ENCODE measurements at regions not wholly inside any gene's neighbourhood (a gene's known extent, or its start where the extent isn't known, plus 50 kb on each side); places are given as distances from the start of the nearest gene placed in this dataset.

GRCh38 chr11:82356316-82356715 is 377.3 kb downstream of the FAM181B start:
- DNase-seq, result no peak
- H3K9me3 Mint-ChIP-seq, result peaks cover 11% of the 10 kb centered on the region
- TF ChIP-seq CTCF (IDR thresholded peaks at IDR 0.05), result no peak
- no peaks in the 10 kb centered on the region for H3K27me3 Mint-ChIP-seq (ENCODE audit: low read depth, poor library complexity)
- H3K4me3 Mint-ChIP-seq, result no peak overlapping the region
- H3K4me1 Mint-ChIP-seq, result peaks cover 6% of the 10 kb centered on the region
- H3K36me3 Mint-ChIP-seq (ENCODE audit: low read depth), result no peaks in the 10 kb centered on the region
- no peak overlapping the region for H3K27ac Mint-ChIP-seq

- Mint-ChIP-seq H3K27ac (no peak overlapping the region), H3K9me3 (peaks cover 11% of the 10 kb centered on the region), H3K36me3 (ENCODE audit: low read depth) (no peaks in the 10 kb centered on the region), H3K4me3 (no peak overlapping the region), H3K27me3 (ENCODE audit: low read depth, poor library complexity) (no peaks in the 10 kb centered on the region), H3K4me1 (peaks cover 11% of the 10 kb centered on the region)
- DNase-seq, result no peak
- TF ChIP-seq CTCF (IDR thresholded peaks at IDR 0.05), result no peak
Observed at GRCh38 chr11:82355313-82355823, 378.3 kb downstream of the FAM181B start.

- peaks cover 4% of the 10 kb centered on the region for H3K9me3 Mint-ChIP-seq
- H3K27me3 Mint-ChIP-seq (ENCODE audit: low read depth, poor library complexity), result peaks cover 3% of the 10 kb centered on the region
- no peaks in the 10 kb centered on the region for H3K4me1 Mint-ChIP-seq
- no peak for DNase-seq
- H3K27ac Mint-ChIP-seq, result no peak overlapping the region
- H3K4me3 Mint-ChIP-seq, result no peak overlapping the region
- TF ChIP-seq CTCF (IDR thresholded peaks at IDR 0.05), result no peak
- no peaks in the 10 kb centered on the region for H3K36me3 Mint-ChIP-seq (ENCODE audit: low read depth)
Observed at GRCh38 chr11:82326853-82327252, 406.8 kb downstream of the FAM181B start.

- no peak for TF ChIP-seq CTCF (IDR thresholded peaks at IDR 0.05)
- Mint-ChIP-seq H3K4me3 (no peak overlapping the region), H3K9me3 (no peaks in the 10 kb centered on the region), H3K27me3 (ENCODE audit: low read depth, poor library complexity) (peaks cover 8% of the 10 kb centered on the region), H3K4me1 (no peaks in the 10 kb centered on the region), H3K36me3 (ENCODE audit: low read depth) (no peaks in the 10 kb centered on the region), H3K27ac (no peak overlapping the region)
- no peak for DNase-seq
Observed at GRCh38 chr11:82321206-82321605, 412.5 kb downstream of the FAM181B start.

GRCh38 chr11:82315093-82315492 is 418.6 kb downstream of the FAM181B start:
- no peak overlapping the region for H3K4me3 Mint-ChIP-seq
- peaks cover 22% of the 10 kb centered on the region for H3K27me3 Mint-ChIP-seq (ENCODE audit: low read depth, poor library complexity)
- no peaks in the 10 kb centered on the region for H3K36me3 Mint-ChIP-seq (ENCODE audit: low read depth)
- H3K9me3 Mint-ChIP-seq, result no peaks in the 10 kb centered on the region
- DNase-seq, result peak; percentile 59
- no peaks in the 10 kb centered on the region for H3K4me1 Mint-ChIP-seq
- H3K27ac Mint-ChIP-seq, result no peak overlapping the region
- TF ChIP-seq CTCF (IDR thresholded peaks at IDR 0.05), result peak; percentile 61

- peaks cover 6% of the 10 kb centered on the region for H3K27me3 Mint-ChIP-seq (ENCODE audit: low read depth, poor library complexity)
- no peak for TF ChIP-seq CTCF (IDR thresholded peaks at IDR 0.05)
- no peaks in the 10 kb centered on the region for H3K9me3 Mint-ChIP-seq
- H3K27ac Mint-ChIP-seq, result no peak overlapping the region
- H3K4me3 Mint-ChIP-seq, result no peak overlapping the region
- DNase-seq, result no peak
- H3K4me1 Mint-ChIP-seq, result no peaks in the 10 kb centered on the region
- no peaks in the 10 kb centered on the region for H3K36me3 Mint-ChIP-seq (ENCODE audit: low read depth)
Observed at GRCh38 chr11:82308979-82309378, 424.7 kb downstream of the FAM181B start.

All from nephron progenitor cell (in vitro differentiated cells).